ENCODE measurements at regions not wholly inside any gene's neighbourhood (a gene's known extent, or its start where the extent isn't known, plus 50 kb on each side); places are given as distances from the start of the nearest gene placed in this dataset.

DNA sequence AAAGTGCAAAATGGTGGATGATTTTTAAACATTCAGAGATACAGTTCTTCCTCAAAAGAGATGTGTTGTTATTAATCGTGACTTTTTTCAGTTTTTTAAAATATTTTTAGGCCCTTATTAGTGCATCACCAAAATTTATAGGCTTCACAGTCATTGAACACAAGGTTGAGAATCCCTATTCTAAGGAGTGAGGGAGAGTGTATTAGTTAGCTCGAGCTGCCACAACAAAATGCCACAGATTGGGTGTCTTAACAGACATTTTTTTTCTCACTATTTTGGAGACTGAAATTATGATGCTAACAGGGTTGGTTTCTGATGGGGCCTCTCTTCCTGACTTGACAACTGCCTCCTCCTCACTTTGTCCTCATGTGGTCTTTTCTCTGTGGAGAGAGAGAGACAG, 145.9 kb upstream of the TPRG1 start:
- DNase-seq (no peak), ATAC-seq (no peak)
- CTCF ChIA-PET = interaction anchor here (0.8 kb wide), 1 partner anchor 16 kb away, joined by 3 read pairs; no protein-coding TSS in a partner anchor
- Mint-ChIP-seq H3K9me3 (ENCODE audit: insufficient read depth) (no peaks in the 10 kb centered on the region), H3K27me3 (ENCODE audit: low read depth) (peaks cover 2% of the 10 kb centered on the region), H3K27ac (no peak overlapping the region), H3K4me1 (ENCODE audit: low read depth) (no peaks in the 10 kb centered on the region), H3K36me3 (ENCODE audit: low read depth) (peaks cover 2% of the 10 kb centered on the region), H3K4me3 (no peak overlapping the region)
- POLR2A ChIA-PET = no interaction called here

DNA sequence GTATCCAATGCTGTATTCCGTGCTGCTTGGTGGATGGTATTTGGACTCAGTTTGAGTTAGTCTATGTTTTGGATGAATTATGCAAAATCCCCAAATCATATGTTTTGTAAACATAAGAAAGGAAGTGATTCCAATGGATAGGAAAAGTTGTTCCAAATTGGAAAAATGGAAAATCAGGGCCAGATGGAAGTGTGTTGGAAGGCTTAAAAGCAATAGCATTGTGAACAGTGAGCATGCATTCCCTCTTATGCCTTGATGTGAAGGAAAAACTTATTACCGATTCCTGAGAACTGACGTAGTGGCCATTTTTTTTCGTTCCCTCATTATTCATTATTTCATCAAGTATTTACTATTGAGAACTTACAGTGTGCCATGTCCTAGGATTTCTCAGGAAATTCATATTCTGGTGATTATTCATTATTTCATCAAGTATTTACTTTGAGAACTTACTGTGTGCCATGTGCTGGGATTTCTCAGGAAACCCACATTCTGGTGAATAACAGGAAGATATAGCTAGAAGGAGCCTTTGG, 144.1 kb upstream of the TPRG1 start:
- Mint-ChIP-seq H3K4me1 (ENCODE audit: low read depth) (no peaks in the 10 kb centered on the region), H3K4me3 (no peak overlapping the region), H3K27me3 (ENCODE audit: low read depth) (peaks cover 2% of the 10 kb centered on the region), H3K9me3 (ENCODE audit: insufficient read depth) (no peaks in the 10 kb centered on the region), H3K36me3 (ENCODE audit: low read depth) (peaks cover 2% of the 10 kb centered on the region), H3K27ac (no peak overlapping the region)
- ATAC-seq = no peak
- CTCF ChIA-PET = no interaction called here
- DNase-seq = no peak
- POLR2A ChIA-PET = no interaction called here

DNA sequence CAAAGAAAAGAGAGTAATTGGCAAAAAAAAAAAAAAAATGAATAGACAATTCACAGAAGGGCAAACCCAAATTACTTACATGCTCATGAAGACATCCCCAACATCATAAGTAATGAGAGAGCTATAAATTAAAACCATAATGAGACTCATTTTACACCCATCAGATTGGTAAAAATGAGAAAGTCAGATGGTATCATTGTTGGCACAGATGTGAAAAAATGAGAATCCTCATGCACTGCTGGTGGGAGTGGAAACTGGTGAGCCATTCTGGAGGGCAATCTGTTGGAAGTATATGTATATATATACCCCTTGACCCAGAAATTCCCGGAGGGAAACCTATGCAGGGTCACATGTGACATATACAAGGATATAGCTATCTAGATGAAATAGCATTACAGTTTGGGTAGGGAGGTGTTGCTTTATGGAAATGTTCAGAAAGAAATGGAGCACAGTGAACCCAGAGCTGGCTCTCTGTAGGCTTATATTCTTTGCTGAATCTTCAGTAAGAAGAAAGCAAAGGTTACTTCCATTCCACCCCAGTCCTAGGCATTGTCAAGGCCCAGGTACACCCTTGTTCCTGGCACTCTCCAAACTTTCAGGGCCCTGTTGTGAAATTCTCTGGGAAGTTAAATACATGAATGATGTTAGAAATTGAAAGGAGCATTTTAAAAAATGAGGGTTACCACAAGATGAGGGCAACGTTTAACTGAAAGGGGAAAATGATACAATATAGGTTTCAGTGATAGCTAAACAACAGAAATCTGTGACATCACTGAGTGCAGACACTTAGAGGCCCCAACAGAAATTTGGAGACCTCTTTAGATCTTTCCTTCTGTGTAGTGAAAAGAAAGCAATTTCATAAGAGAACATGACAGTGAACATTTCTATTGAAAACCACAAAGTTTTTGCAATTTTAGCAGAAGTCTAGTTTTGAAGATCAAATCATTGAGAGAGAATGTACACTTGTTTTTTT, 132.7 kb upstream of the TPRG1 start:
- DNase-seq = no peak
- Mint-ChIP-seq H3K27me3 (ENCODE audit: low read depth) (no peaks in the 10 kb centered on the region), H3K4me3 (no peak overlapping the region), H3K27ac (peak overlapping the region; percentile 50), H3K4me1 (ENCODE audit: low read depth) (peaks cover 34% of the 10 kb centered on the region), H3K9me3 (ENCODE audit: insufficient read depth) (peaks cover 4% of the 10 kb centered on the region), H3K36me3 (ENCODE audit: low read depth) (no peaks in the 10 kb centered on the region)
- CTCF ChIA-PET = interaction anchor here (0.7 to 5.1 kb wide), 16 partner anchors 9 to 1300 kb away, joined by 3 to 155 read pairs (median 4); no protein-coding TSS in a partner anchor
- peak; percentile 62 for ATAC-seq
- POLR2A ChIA-PET = interaction anchor here (0.6 to 1.9 kb wide), 6 partner anchors 96 to 1301 kb away, joined by 3 to 9 read pairs (median 4); partner anchors contain the start of gene BCL6

DNA sequence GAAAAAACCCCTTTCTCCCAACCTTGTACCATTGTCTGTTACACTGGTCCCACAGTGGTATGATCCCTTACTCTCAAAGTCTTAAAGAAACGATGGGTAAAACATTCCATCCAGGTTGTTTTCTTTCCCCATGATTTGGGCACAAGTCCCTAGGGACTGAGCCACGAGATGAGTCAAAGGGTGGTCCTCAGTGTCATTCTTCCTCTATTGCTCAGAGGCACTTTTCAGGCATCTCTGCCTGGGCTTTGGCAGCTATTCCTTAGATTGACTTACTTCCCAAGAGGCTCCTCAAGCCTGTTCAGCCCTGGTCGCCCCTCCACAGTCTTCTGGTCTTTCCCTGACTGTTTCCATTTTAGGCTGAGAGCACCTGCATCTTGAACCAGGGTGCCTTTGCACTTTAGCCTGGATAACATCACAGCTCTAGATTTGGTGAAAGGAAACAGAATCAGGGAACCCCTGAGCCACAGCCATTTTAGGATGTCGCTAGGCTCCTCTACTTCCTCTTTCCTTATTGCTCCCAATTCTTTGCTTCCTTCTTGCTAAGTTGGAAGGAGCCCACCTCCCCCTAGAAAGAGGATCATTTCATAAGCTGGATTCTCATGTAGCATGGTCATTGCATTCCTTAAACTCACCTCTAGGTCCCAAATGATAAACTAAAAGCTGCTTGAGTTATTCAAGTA, 131.0 kb upstream of the TPRG1 start:
- H3K27ac Mint-ChIP-seq = no peak overlapping the region

GRCh38 chr3:189041482-189042090, 130.2 kb upstream of the TPRG1 start:
- CTCF ChIA-PET = interaction anchor here (0.7 to 5.1 kb wide), 58 partner anchors 9 to 1319 kb away, joined by 3 to 155 read pairs (median 5); partner anchors contain the start of gene BCL6
- DNase-seq = peak; percentile 83
- Mint-ChIP-seq H3K4me1 (ENCODE audit: low read depth) (peaks cover 42% of the 10 kb centered on the region), H3K27me3 (ENCODE audit: low read depth) (no peaks in the 10 kb centered on the region), H3K27ac (peak overlapping the region; percentile 48), H3K4me3 (no peak overlapping the region), H3K36me3 (ENCODE audit: low read depth) (no peaks in the 10 kb centered on the region), H3K9me3 (ENCODE audit: insufficient read depth) (peaks cover 4% of the 10 kb centered on the region)
- peak; percentile 97 for ATAC-seq
- POLR2A ChIA-PET = interaction anchor here (0.5 to 2.7 kb wide), 6 partner anchors 50 to 1302 kb away, joined by 3 to 16 read pairs (median 3); no protein-coding TSS in a partner anchor

More for the DNA sequence above, 131.0 kb upstream of the TPRG1 start:
- ChIA-PET POLR2A (interaction anchor here (0.5 to 2.7 kb wide), 4 partner anchors 68 to 1301 kb away, joined by 3 to 16 read pairs (median 6); partner anchors contain the start of gene BCL6), CTCF (interaction anchor here (0.8 to 5.1 kb wide), 44 partner anchors 10 to 1318 kb away, joined by 3 to 155 read pairs (median 5); partner anchors contain the start of gene BCL6)
- Mint-ChIP-seq H3K4me3 (no peak overlapping the region), H3K4me1 (ENCODE audit: low read depth) (peaks cover 36% of the 10 kb centered on the region), H3K27me3 (ENCODE audit: low read depth) (no peaks in the 10 kb centered on the region), H3K9me3 (ENCODE audit: insufficient read depth) (peaks cover 4% of the 10 kb centered on the region), H3K36me3 (ENCODE audit: low read depth) (no peaks in the 10 kb centered on the region)
- DNase-seq (no peak), ATAC-seq (no peak)

DNA sequence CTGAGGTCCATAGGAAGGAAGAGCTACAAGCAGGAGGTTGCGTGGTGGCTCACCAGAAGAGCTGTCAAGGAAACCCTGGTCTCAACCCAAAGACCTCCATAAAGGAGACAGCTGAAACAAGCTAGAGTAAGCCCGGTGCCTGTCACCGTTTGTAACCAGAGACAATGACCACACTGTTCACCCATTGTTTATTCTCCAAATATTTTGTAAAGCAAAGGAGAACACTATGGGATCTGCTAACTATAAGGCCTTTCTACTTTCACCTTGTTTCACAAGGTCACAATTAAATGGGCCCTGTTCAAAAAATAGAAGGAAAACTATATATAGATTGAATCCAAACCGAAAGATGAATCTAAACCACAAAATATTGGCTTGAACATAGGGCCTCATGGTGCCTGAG, 128.9 kb upstream of the TPRG1 start:
- Mint-ChIP-seq H3K27me3 (ENCODE audit: low read depth) (no peaks in the 10 kb centered on the region), H3K9me3 (ENCODE audit: insufficient read depth) (peaks cover 4% of the 10 kb centered on the region), H3K27ac (no peak overlapping the region), H3K4me3 (no peak overlapping the region), H3K4me1 (ENCODE audit: low read depth) (peaks cover 42% of the 10 kb centered on the region), H3K36me3 (ENCODE audit: low read depth) (no peaks in the 10 kb centered on the region)
- CTCF ChIA-PET = interaction anchor here (1.1 to 5.1 kb wide), 7 partner anchors 64 to 1303 kb away, joined by 3 to 155 read pairs (median 21); no protein-coding TSS in a partner anchor
- DNase-seq (no peak), ATAC-seq (no peak)
- POLR2A ChIA-PET = interaction anchor here (0.6 to 2.7 kb wide), 2 partner anchors 97 to 1303 kb away, joined by 3 to 16 read pairs; no protein-coding TSS in a partner anchor

DNA sequence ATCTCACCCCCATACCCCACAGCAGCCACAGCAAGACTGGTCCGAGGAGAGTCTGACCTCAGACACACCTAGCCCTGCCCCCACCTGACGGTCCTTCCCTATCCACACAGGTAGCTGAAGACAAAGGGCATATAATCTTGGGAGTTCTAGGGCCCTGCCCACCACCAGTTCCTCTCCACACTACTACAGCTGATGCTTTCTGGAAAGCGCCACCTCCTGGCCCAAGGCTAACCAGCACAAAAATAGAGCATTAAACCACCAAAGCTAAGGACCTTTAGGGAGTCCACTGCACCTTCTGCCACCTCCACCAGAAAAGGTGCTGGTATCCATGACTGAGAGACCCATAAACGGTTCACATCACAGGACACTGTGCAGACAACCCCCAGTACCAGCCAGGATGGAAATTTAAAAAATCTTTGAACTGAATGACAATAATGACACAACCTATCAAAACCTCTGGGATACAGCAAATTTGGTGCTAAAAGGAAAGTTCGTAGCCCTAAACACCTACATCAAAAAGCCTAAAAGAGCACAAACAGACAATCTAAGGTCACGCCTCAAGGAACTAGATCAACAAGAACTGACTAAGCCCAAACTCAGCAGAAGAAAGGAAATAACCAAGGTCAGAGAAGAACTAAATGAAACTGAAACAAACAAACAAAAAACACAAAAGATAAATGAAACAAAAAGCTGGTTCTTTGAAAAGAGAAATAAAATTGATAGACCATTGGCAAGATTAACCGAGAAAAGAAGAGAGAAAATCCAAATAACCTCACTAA, 122.1 kb upstream of the TPRG1 start:
- Mint-ChIP-seq H3K27ac (peak overlapping the region; percentile 83), H3K4me3 (peak overlapping the region; percentile 40), H3K9me3 (ENCODE audit: insufficient read depth) (no peaks in the 10 kb centered on the region), H3K4me1 (ENCODE audit: low read depth) (peaks cover 35% of the 10 kb centered on the region), H3K27me3 (ENCODE audit: low read depth) (no peaks in the 10 kb centered on the region), H3K36me3 (ENCODE audit: low read depth) (peaks cover 5% of the 10 kb centered on the region)
- ChIA-PET POLR2A (interaction anchor here (0.7 kb wide), 1 partner anchor 16 kb away, joined by 3 read pairs; no protein-coding TSS in a partner anchor), CTCF (interaction anchor here (0.6 to 4.3 kb wide), 12 partner anchors 9 to 1310 kb away, joined by 3 to 48 read pairs (median 3); partner anchors contain the start of gene BCL6)
- DNase-seq = no peak
- peak; percentile 61 for ATAC-seq

DNA sequence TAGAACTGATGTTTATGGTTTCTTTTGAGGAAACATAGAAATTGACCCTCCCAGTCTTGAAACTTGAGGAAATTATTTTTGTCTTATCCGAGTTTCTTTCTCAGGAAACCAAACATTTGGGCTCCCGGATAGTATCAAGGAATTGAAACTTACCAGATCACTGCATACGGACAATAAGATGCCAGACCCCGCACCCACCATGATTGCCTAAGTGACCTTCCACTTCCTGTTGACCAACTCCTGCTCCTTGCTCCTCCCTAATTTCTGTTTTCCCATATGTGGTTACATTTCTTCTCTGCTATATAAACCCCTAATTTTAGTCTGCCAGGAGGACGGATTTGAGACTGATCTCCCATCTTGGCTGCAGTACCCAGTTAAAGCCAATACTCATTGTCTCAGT, 118.4 kb upstream of the TPRG1 start:
- H3K4me3 Mint-ChIP-seq = no peak overlapping the region
- ATAC-seq (no peak), DNase-seq (no peak)
- H3K36me3 Mint-ChIP-seq (ENCODE audit: low read depth) = peaks cover 5% of the 10 kb centered on the region
- ChIA-PET POLR2A (interaction anchor here (0.6 kb wide), 1 partner anchor 1310 kb away, joined by 3 read pairs; no protein-coding TSS in a partner anchor), CTCF (interaction anchor here (0.8 to 0.9 kb wide), 2 partner anchors 12 kb away, joined by 3 to 8 read pairs; no protein-coding TSS in a partner anchor)
- H3K27me3 Mint-ChIP-seq (ENCODE audit: low read depth) = no peaks in the 10 kb centered on the region
- H3K4me1 Mint-ChIP-seq (ENCODE audit: low read depth) = peaks cover 26% of the 10 kb centered on the region
- H3K27ac Mint-ChIP-seq = no peak overlapping the region
- H3K9me3 Mint-ChIP-seq (ENCODE audit: insufficient read depth) = no peaks in the 10 kb centered on the region

- Mint-ChIP-seq H3K27ac (no peak overlapping the region), H3K4me1 (ENCODE audit: low read depth) (peaks cover 4% of the 10 kb centered on the region), H3K4me3 (no peak overlapping the region), H3K36me3 (ENCODE audit: low read depth) (no peaks in the 10 kb centered on the region), H3K27me3 (ENCODE audit: low read depth) (peaks cover 2% of the 10 kb centered on the region), H3K9me3 (ENCODE audit: insufficient read depth) (peaks cover 6% of the 10 kb centered on the region)
- ChIA-PET POLR2A (no interaction called here), CTCF (no interaction called here)
- DNase-seq = no peak
- ATAC-seq = no peak
Measured at GRCh38 chr3:189056646-189057335, 115.0 kb upstream of the TPRG1 start.

- peaks cover 11% of the 10 kb centered on the region for H3K9me3 Mint-ChIP-seq (ENCODE audit: insufficient read depth)
- CTCF ChIA-PET = no interaction called here
Measured at GRCh38 chr3:189057369-189057768, 114.4 kb upstream of the TPRG1 start.

More at GRCh38 chr3:189057369-189057768, 114.4 kb upstream of the TPRG1 start:
- Mint-ChIP-seq H3K4me3 (no peak overlapping the region), H3K27me3 (ENCODE audit: low read depth) (peaks cover 2% of the 10 kb centered on the region), H3K36me3 (ENCODE audit: low read depth) (no peaks in the 10 kb centered on the region), H3K27ac (no peak overlapping the region), H3K4me1 (ENCODE audit: low read depth) (peaks cover 4% of the 10 kb centered on the region)
- POLR2A ChIA-PET = no interaction called here
- ATAC-seq = no peak
- DNase-seq = no peak
